Psoas muscle (tissue), 7 donors: ENCODE measurements at regions not wholly inside any gene's neighbourhood (a gene's known extent, or its start where the extent isn't known, plus 50 kb on each side); places are given as distances from the start of the nearest gene placed in this dataset.

Experiments
- ATAC-seq, 4 donors: fragments of 200-7000 bp; cut with Tn5 transposase; one replicate each; pipeline ENCODE4 v1.9.1; 2020; ENCODE audit warnings: moderate library complexity in 3 of 4, mild to moderate bottlenecking in 2 of 4
- DNase-seq, 2 donors: peaks; one replicate each; pipeline ENCODE4 v3.0.0-alpha.2; 2020
- H3K27ac ChIP-seq: fragments of 200-600 bp; one replicate; pipeline ENCODE4 v1.8.0; 2022
- H3K27me3 ChIP-seq, 3 donors: fragments of 200-600 bp in 1 of 3; one replicate each; pipeline versions ENCODE4 v1.6.1 to v1.8.0; 2013 to 2022; ENCODE audit warnings: low read length in 2 of 3, mild to moderate bottlenecking in 2 of 3, moderate library complexity in 1 of 3; ENCODE audit not compliant: insufficient read depth in 3 of 3
- H3K36me3 ChIP-seq, 2 donors: fragments of 200-600 bp in 1 of 2; one replicate each; pipeline versions ENCODE4 v1.6.1 to v1.8.0; 2013 to 2022; ENCODE audit warnings: low read depth in 1 of 2, mild to moderate bottlenecking in 1 of 2, moderate library complexity in 1 of 2; ENCODE audit not compliant: insufficient read depth in 1 of 2
- H3K4me1 ChIP-seq: fragments of 200-600 bp; one replicate; pipeline ENCODE4 v1.8.0; 2022
- H3K4me3 ChIP-seq: fragments of 200-600 bp; one replicate; pipeline ENCODE4 v1.8.0; 2022; ENCODE audit warnings: mild to moderate bottlenecking
- H3K9me3 ChIP-seq: fragments of 200-600 bp; one replicate; pipeline ENCODE4 v1.8.0; 2022
- CTCF ChIP-seq: fragments of 200-600 bp; IDR thresholded peaks from one replicate; pipeline ENCODE4 v1.8.0; 2022; ENCODE audit warnings: antibody characterized with exemption
- WGBS, 3 donors: extraction: QIAGEN DNeasy Blood & Tissue Kit; methylation state at CpG; one replicate each; pipeline versions ENCODE4 v1.1.6 to v1.1.7; 2013; 5-methylcytosine and 5-hydroxymethylcytosine counted together
- intact Hi-C, 2 donors: fragments of 100-400 bp; cut with DNase I; formaldehyde crosslinking; loops; one replicate each; pipeline versions ENCODE4 v1.11.0 to v1.14.2; 2022
- donor health status: healthy with polysubstance abuse.
- donor health status: DM: no; HTN: no; CAD: no; lungs with moderate emphysema.
- donor health status: Bipolar disorder and iron deficiency.
- donor health status: healthy.
- donor health status: DM: yes; HTN: yes; CAD: no.
- donor health status: DM: no; HTN: no; CAD: no.
- donor health status: DM: yes; HTN: yes; CAD: no.

- intact Hi-C loops, result no loop called here
- Histone ChIP-seq H3K36me3 (no peaks in the 10 kb centered on the region), H3K4me3 (no peak overlapping the region), H3K9me3 (no peaks in the 10 kb centered on the region), H3K27ac (peak overlapping the region; percentile 9), H3K27me3 (peaks cover 0 to 6% (median 3%) of the 10 kb centered on the region in 3 donors), H3K4me1 (no peaks in the 10 kb centered on the region)
- ATAC-seq (peak in 3 of 4 donors; percentile 34 to 70 (median 56)), DNase-seq (peak; percentile 67 to 77)
- WGBS, 3 donors, result 23 to 33% (median 26%) methylated on average over 16 of the region's 16 CpGs
- TF ChIP-seq CTCF, result no peak
These were observed 124.8 kb downstream of the RIPK4 start for GRCh38 chr21:41641821-41642701.

- Histone ChIP-seq H3K27me3 (peaks cover 0 to 6% (median 6%) of the 10 kb centered on the region in 3 donors), H3K4me3 (no peak overlapping the region), H3K27ac (peak overlapping the region; percentile 9), H3K4me1 (no peaks in the 10 kb centered on the region), H3K9me3 (no peaks in the 10 kb centered on the region), H3K36me3 (no peaks in the 10 kb centered on the region)
- no peak for TF ChIP-seq CTCF
- no peak for DNase-seq
- ATAC-seq, result peak in 1 of 4 donors; percentile 50
- intact Hi-C loops, result no loop called here
- 26 to 34% (median 27%) methylated on average over 3 of the region's 3 CpGs for WGBS, 3 donors
These were observed 125.4 kb downstream of the RIPK4 start for GRCh38 chr21:41641510-41641815.

- Histone ChIP-seq H3K4me1 (no peaks in the 10 kb centered on the region), H3K36me3 (no peaks in the 10 kb centered on the region), H3K27me3 (peaks cover 0 to 8% (median 7%) of the 10 kb centered on the region in 3 donors), H3K27ac (peak overlapping the region; percentile 9), H3K4me3 (no peak overlapping the region), H3K9me3 (no peaks in the 10 kb centered on the region)
- intact Hi-C loops, result no loop called here
- 54 to 57% (median 55%) methylated on average over 6 of the region's 6 CpGs for WGBS, 3 donors
- ATAC-seq, result peak in 2 of 4 donors; percentile 31 to 65
- no peak for TF ChIP-seq CTCF
- peak in 1 of 2 donors; percentile 27 for DNase-seq
These were observed 125.9 kb downstream of the RIPK4 start for GRCh38 chr21:41640748-41641509.

GRCh38 chr21:41639766-41640165 is 127.1 kb downstream of the RIPK4 start:
- H3K4me3 ChIP-seq, result no peak overlapping the region
- ATAC-seq, result no peak
- DNase-seq, result no peak
- H3K4me1 ChIP-seq, result no peaks in the 10 kb centered on the region
- H3K27me3 ChIP-seq, result peaks cover 0 to 12% (median 7%) of the 10 kb centered on the region in 3 donors
- no peaks in the 10 kb centered on the region for H3K36me3 ChIP-seq
- H3K9me3 ChIP-seq, result no peaks in the 10 kb centered on the region
- 97 to 98% (median 98%) methylated on average over 5 of the region's 5 CpGs for WGBS, 3 donors
- TF ChIP-seq CTCF, result no peak
- no peak overlapping the region for H3K27ac ChIP-seq
- intact Hi-C loops, result no loop called here
